ENCODE measurements at regions not wholly inside any gene's neighbourhood (a gene's known extent, or its start where the extent isn't known, plus 50 kb on each side); places are given as distances from the start of the nearest gene placed in this dataset.

- H3K4me3 ChIP-seq (replicated peaks; ENCODE audit: low read depth, low read length) = no peak overlapping the region
- DNase-seq (ENCODE audit: extremely low read depth, low read depth) = no peak
- TF ChIP-seq CTCF (IDR thresholded peaks at IDR 0.05; ENCODE audit: low read depth, low read length, missing control alignments) = no peak
Observed at GRCh38 chr15:67980773-67981685, 73.1 kb upstream of the PIAS1 start.

- TF ChIP-seq CTCF (IDR thresholded peaks at IDR 0.05; ENCODE audit: low read depth, low read length, missing control alignments) = no peak
- H3K4me3 ChIP-seq (replicated peaks; ENCODE audit: low read depth, low read length) = no peak overlapping the region
- DNase-seq (ENCODE audit: extremely low read depth, low read depth) = no peak
Observed at GRCh38 chr15:67981848-67982247, 72.3 kb upstream of the PIAS1 start.

GRCh38 chr15:67991706-67992105 is 62.4 kb upstream of the PIAS1 start:
- no peak overlapping the region for H3K4me3 ChIP-seq (replicated peaks; ENCODE audit: low read depth, low read length)
- DNase-seq (ENCODE audit: extremely low read depth, low read depth) = no peak
- no peak for TF ChIP-seq CTCF (IDR thresholded peaks at IDR 0.05; ENCODE audit: low read depth, low read length, missing control alignments)

GRCh38 chr15:67992411-67992810 is 61.7 kb upstream of the PIAS1 start:
- TF ChIP-seq CTCF (IDR thresholded peaks at IDR 0.05; ENCODE audit: low read depth, low read length, missing control alignments) = no peak
- H3K4me3 ChIP-seq (replicated peaks; ENCODE audit: low read depth, low read length) = no peak overlapping the region
- DNase-seq (ENCODE audit: extremely low read depth, low read depth) = no peak

- no peak for DNase-seq (ENCODE audit: extremely low read depth, low read depth)
- H3K4me3 ChIP-seq (replicated peaks; ENCODE audit: low read depth, low read length) = no peak overlapping the region
- no peak for TF ChIP-seq CTCF (IDR thresholded peaks at IDR 0.05; ENCODE audit: low read depth, low read length, missing control alignments)
Observed at GRCh38 chr15:67992834-67993233, 61.3 kb upstream of the PIAS1 start.

- TF ChIP-seq CTCF (IDR thresholded peaks at IDR 0.05; ENCODE audit: low read depth, low read length, missing control alignments) = no peak
- H3K4me3 ChIP-seq (replicated peaks; ENCODE audit: low read depth, low read length) = no peak overlapping the region
- DNase-seq (ENCODE audit: extremely low read depth, low read depth) = no peak
Observed at GRCh38 chr15:67997996-67998395, 56.1 kb upstream of the PIAS1 start.

Measured in HFF-Myc (cell line).